Rectal smooth muscle tissue (tissue), 1 donor: ENCODE measurements at regions not wholly inside any gene's neighbourhood (a gene's known extent, or its start where the extent isn't known, plus 50 kb on each side); places are given as distances from the start of the nearest gene placed in this dataset.

Source experiments
- H3K27ac ChIP-seq: one replicate; pipeline ENCODE4 v1.7.0; 2013; ENCODE audit warnings: low read depth, low read length, inconsistent platforms
- H3K27me3 ChIP-seq: one replicate; pipeline ENCODE4 v1.7.0; 2013; ENCODE audit warnings: low read length; ENCODE audit not compliant: control insufficient read depth, insufficient read depth
- H3K36me3 ChIP-seq: one replicate; pipeline ENCODE4 v1.7.0; 2013; ENCODE audit warnings: low read length; ENCODE audit not compliant: control insufficient read depth, insufficient read depth
- H3K4me1 ChIP-seq: one replicate; pipeline ENCODE4 v1.7.0; 2013; ENCODE audit warnings: low read length; ENCODE audit not compliant: control insufficient read depth, insufficient read depth
- H3K4me3 ChIP-seq: one replicate; pipeline ENCODE4 v1.7.0; 2013; ENCODE audit warnings: low read length
- H3K9ac ChIP-seq: one replicate; pipeline ENCODE4 v1.7.0; 2013; ENCODE audit warnings: low read length

GRCh38 chr21:28336314-28336713 lies 656.4 kb downstream of the LTN1 start:
- no peak overlapping the region for H3K9ac ChIP-seq
- no peaks in the 10 kb centered on the region for H3K27me3 ChIP-seq
- no peaks in the 10 kb centered on the region for H3K36me3 ChIP-seq
- H3K27ac ChIP-seq, result no peak overlapping the region
- H3K4me3 ChIP-seq, result no peak overlapping the region
- no peaks in the 10 kb centered on the region for H3K4me1 ChIP-seq

- Histone ChIP-seq H3K4me1 (no peaks in the 10 kb centered on the region), H3K27ac (no peak overlapping the region), H3K4me3 (no peak overlapping the region), H3K36me3 (no peaks in the 10 kb centered on the region), H3K27me3 (no peaks in the 10 kb centered on the region), H3K9ac (no peak overlapping the region)
Observed at GRCh38 chr21:28334407-28334806, 658.3 kb downstream of the LTN1 start.

DNA sequence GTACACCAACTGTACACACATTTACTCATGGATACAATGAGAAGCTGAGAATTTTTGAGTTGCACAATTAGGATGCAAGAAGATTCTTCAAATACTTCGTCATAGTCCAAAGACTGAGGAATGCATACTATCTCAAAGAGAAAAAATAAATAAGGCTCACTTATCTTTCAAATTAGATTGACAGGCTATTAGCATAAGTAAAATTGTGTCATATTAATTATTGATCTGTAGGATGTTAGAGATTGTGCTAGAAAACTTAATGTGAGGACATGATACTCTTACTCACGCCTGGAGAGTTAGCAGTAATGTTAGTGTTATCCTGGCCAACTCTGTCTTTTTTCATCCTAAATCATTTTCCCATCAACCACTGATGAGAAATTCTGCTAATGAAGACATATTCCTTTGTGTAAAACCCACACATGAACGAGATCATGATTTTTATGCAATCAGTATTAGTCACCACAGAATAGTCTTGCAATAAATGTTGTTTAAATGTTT lies 659.0 kb downstream of the LTN1 start:
- no peaks in the 10 kb centered on the region for H3K36me3 ChIP-seq
- no peak overlapping the region for H3K4me3 ChIP-seq
- H3K27ac ChIP-seq, result no peak overlapping the region
- no peak overlapping the region for H3K9ac ChIP-seq
- no peaks in the 10 kb centered on the region for H3K4me1 ChIP-seq
- no peaks in the 10 kb centered on the region for H3K27me3 ChIP-seq

DNA sequence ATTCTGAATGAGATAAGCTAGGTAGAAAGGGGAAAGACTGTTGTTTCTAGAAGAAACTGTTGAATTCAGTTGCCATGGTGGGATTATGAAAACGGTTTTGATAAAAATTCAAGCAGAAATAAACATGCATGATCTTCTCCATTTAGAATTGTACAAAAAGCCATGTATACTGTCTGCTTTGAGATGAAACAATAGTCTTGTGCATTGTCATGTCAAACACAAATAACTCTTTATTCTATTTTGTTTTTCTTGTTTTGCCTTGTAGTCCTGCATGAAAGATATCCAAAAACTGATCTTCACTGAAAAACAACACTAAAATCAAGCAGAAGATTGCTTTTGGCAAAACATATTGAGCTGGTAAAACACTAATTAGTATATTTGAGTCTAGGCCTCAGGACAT lies 659.9 kb downstream of the LTN1 start:
- no peak overlapping the region for H3K4me3 ChIP-seq
- no peak overlapping the region for H3K27ac ChIP-seq
- H3K9ac ChIP-seq, result no peak overlapping the region
- no peaks in the 10 kb centered on the region for H3K4me1 ChIP-seq
- no peaks in the 10 kb centered on the region for H3K36me3 ChIP-seq
- no peaks in the 10 kb centered on the region for H3K27me3 ChIP-seq

- Histone ChIP-seq H3K4me1 (no peaks in the 10 kb centered on the region), H3K27me3 (no peaks in the 10 kb centered on the region), H3K9ac (no peak overlapping the region), H3K36me3 (no peaks in the 10 kb centered on the region), H3K27ac (no peak overlapping the region), H3K4me3 (no peak overlapping the region)
Observed at GRCh38 chr21:28325618-28326017, 667.1 kb downstream of the LTN1 start.

DNA sequence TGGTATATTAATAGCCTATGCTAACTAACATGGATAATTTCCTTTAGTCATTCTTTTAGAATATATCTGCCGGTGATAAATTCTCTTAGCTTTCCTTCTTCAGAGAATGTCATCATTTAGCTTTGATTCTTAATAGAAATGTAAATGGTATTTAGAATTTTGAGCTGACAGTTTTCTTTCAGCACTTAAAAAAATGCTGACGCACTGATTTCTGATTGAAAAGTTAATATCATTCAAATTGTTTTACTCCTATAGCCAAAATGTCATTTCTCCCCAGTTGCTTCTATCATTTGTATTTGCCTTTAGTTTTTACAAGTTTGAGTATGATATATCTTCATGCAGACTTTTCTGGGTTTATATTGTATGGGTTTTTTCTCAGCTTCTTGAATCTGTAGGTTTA lies 668.0 kb downstream of the LTN1 start:
- H3K4me3 ChIP-seq, result no peak overlapping the region
- H3K27me3 ChIP-seq, result no peaks in the 10 kb centered on the region
- no peaks in the 10 kb centered on the region for H3K4me1 ChIP-seq
- H3K27ac ChIP-seq, result no peak overlapping the region
- H3K36me3 ChIP-seq, result no peaks in the 10 kb centered on the region
- H3K9ac ChIP-seq, result no peak overlapping the region

- Histone ChIP-seq H3K27ac (no peak overlapping the region), H3K9ac (no peak overlapping the region)
Observed at GRCh38 chr21:28317177-28317950, 675.3 kb downstream of the LTN1 start.

GRCh38 chr21:28311411-28312190 lies 681.1 kb downstream of the LTN1 start:
- H3K9ac ChIP-seq, result no peak overlapping the region
- H3K36me3 ChIP-seq, result no peaks in the 10 kb centered on the region
- H3K27me3 ChIP-seq, result no peaks in the 10 kb centered on the region
- no peak overlapping the region for H3K4me3 ChIP-seq
- no peak overlapping the region for H3K27ac ChIP-seq
- H3K4me1 ChIP-seq, result no peaks in the 10 kb centered on the region

More at GRCh38 chr21:28317177-28317950, 675.3 kb downstream of the LTN1 start:
- Histone ChIP-seq H3K4me1 (no peaks in the 10 kb centered on the region), H3K4me3 (no peak overlapping the region), H3K27me3 (no peaks in the 10 kb centered on the region), H3K36me3 (no peaks in the 10 kb centered on the region)

- Histone ChIP-seq H3K4me1 (no peaks in the 10 kb centered on the region), H3K4me3 (no peak overlapping the region), H3K36me3 (no peaks in the 10 kb centered on the region)
Observed at GRCh38 chr21:28310711-28311110, 682.0 kb downstream of the LTN1 start.

DNA sequence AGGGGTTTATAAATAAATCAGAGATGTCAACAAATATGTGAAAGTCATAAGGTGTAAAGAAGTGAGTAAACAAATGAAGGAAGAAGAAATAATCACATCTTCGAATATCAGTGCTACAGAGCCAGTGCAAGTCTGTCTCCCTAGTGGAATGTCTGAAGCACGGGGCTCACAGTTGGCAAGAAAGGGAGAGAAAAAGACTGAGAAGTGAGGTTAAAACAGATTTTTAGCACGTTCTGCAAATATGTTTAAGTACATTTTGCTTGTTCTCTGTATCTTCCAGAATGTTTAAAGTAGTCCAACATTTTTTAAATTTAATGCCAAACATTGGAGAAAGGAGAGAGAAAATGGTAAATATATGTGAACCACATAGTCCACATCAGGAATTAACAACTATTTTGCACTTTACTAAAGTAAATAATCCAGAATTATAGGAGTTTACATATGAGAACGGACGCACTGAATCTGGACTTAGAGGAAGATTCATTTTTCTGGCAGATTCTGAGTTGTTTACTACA lies 682.4 kb downstream of the LTN1 start:
- Histone ChIP-seq H3K9ac (no peak overlapping the region), H3K27ac (no peak overlapping the region), H3K4me3 (no peak overlapping the region), H3K4me1 (no peaks in the 10 kb centered on the region), H3K27me3 (no peaks in the 10 kb centered on the region), H3K36me3 (no peaks in the 10 kb centered on the region)

More at GRCh38 chr21:28310711-28311110, 682.0 kb downstream of the LTN1 start:
- no peaks in the 10 kb centered on the region for H3K27me3 ChIP-seq
- H3K27ac ChIP-seq, result no peak overlapping the region
- H3K9ac ChIP-seq, result no peak overlapping the region

DNA sequence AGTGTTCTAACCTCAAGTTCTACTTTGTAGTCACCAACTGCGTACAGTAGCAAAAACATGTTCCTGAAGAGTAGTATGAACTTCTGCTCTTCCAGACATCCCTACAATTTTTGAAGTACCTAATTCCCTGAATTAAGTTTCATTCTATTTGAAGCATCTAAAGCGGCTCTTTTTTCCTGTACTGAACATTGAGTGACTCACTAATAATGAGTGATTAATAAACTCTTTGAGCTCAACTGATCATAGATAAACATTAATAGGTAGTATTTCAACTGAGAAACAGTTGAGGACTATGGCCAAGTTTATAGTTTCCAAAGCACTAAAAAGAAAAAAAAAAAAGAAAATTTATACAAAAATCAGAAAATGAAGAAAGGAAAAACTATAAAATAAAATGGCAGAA lies 683.1 kb downstream of the LTN1 start:
- no peak overlapping the region for H3K9ac ChIP-seq
- H3K36me3 ChIP-seq, result no peaks in the 10 kb centered on the region
- no peaks in the 10 kb centered on the region for H3K27me3 ChIP-seq
- H3K27ac ChIP-seq, result no peak overlapping the region
- H3K4me3 ChIP-seq, result no peak overlapping the region
- no peaks in the 10 kb centered on the region for H3K4me1 ChIP-seq

GRCh38 chr21:28308516-28308915 lies 684.2 kb downstream of the LTN1 start:
- H3K4me1 ChIP-seq, result no peaks in the 10 kb centered on the region

More at GRCh38 chr21:28308516-28308915, 684.2 kb downstream of the LTN1 start:
- Histone ChIP-seq H3K4me3 (no peak overlapping the region), H3K9ac (no peak overlapping the region), H3K27ac (no peak overlapping the region), H3K27me3 (no peaks in the 10 kb centered on the region), H3K36me3 (no peaks in the 10 kb centered on the region)
